Fibroblast of lung (primary cell): ENCODE measurements at regions not wholly inside any gene's neighbourhood (a gene's known extent, or its start where the extent isn't known, plus 50 kb on each side); places are given as distances from the start of the nearest gene placed in this dataset.

Experiments used
- DNase-seq, 2 donors: peaks; one replicate each; pipeline versions ENCODE4 v3.0.0 to v3.0.0-alpha.2; 2010; ENCODE audit warnings: low read depth in 2 of 2
- H2AFZ ChIP-seq: 2 replicates; pipeline ENCODE4 v1.5.1; 2012; ENCODE audit warnings: low read length, control low read depth, inconsistent platforms
- H3K27ac ChIP-seq: 2 replicates; pipeline ENCODE4 v1.5.1; 2011; ENCODE audit warnings: low read length, control low read depth; ENCODE audit not compliant: insufficient read depth
- H3K27me3 ChIP-seq: 2 replicates; pipeline ENCODE4 v1.5.1; 2011; ENCODE audit warnings: mild to moderate bottlenecking, low read length; ENCODE audit not compliant: control insufficient read depth, insufficient read depth
- H3K36me3 ChIP-seq: 2 replicates; pipeline ENCODE4 v1.5.1; 2011; ENCODE audit warnings: low read length; ENCODE audit not compliant: control insufficient read depth, insufficient read depth
- H3K4me1 ChIP-seq: 2 replicates; pipeline ENCODE4 v1.5.1; 2011; ENCODE audit warnings: low read length; ENCODE audit not compliant: control insufficient read depth, insufficient read depth; ENCODE audit errors: extremely low read depth
- H3K4me2 ChIP-seq: 2 replicates; pipeline ENCODE4 v1.5.1; 2011; ENCODE audit warnings: low read length, control low read depth; ENCODE audit not compliant: insufficient read depth; ENCODE audit errors: extremely low read depth
- H3K4me3 ChIP-seq, 4 experiments: fragments of 200-600 bp in 1 of 4; sonication (generic) in 1 of 4; replicated peaks in 1 of 4; 2 replicates each; pipeline ENCODE4 v1.5.1; 2011 to 2016; ENCODE audit warnings: low read length in 4 of 4, low read depth in 3 of 4, mild to moderate bottlenecking in 3 of 4, control low read depth in 2 of 4, inconsistent platforms in 1 of 4, mixed read lengths in 1 of 4; ENCODE audit not compliant: insufficient read depth in 1 of 4; ENCODE audit errors: control extremely low read depth in 1 of 4
- H3K79me2 ChIP-seq: 2 replicates; pipeline ENCODE4 v1.5.1; 2012; ENCODE audit warnings: mild to moderate bottlenecking, low read length, inconsistent platforms; ENCODE audit not compliant: control insufficient read depth, insufficient read depth
- H3K9ac ChIP-seq: 2 replicates; pipeline ENCODE4 v1.5.1; 2011; ENCODE audit warnings: mild to moderate bottlenecking, low read length, control low read depth; ENCODE audit not compliant: insufficient read depth
- H3K9me3 ChIP-seq: 2 replicates; pipeline ENCODE4 v1.5.1; 2012; ENCODE audit warnings: low read depth, low read length; ENCODE audit not compliant: control insufficient read depth, insufficient read depth
- H4K20me1 ChIP-seq: 2 replicates; pipeline ENCODE4 v1.5.1; 2011; ENCODE audit warnings: low read length; ENCODE audit not compliant: control insufficient read depth, insufficient read depth; ENCODE audit errors: extremely low read depth
- EZH2 ChIP-seq: IDR thresholded peaks from 2 replicates; pipeline ENCODE4 v1.5.1; 2012; ENCODE audit warnings: low read length, control low read depth, mild to moderate bottlenecking; ENCODE audit errors: missing control alignments
- TF ChIP-seq, protein P1 (sequence below), 2 donors: IDR thresholded peaks in 1 of 2; conservative IDR thresholded peaks in 1 of 2; 1 replicate in 1 of 2; 2 replicates in 1 of 2; pipeline ENCODE4 v1.5.1; 2011 to 2012; ENCODE audit warnings: low read length in 2 of 2, control low read depth in 1 of 2, inconsistent platforms in 1 of 2, low read depth in 1 of 2, mild to moderate bottlenecking in 1 of 2

- Histone ChIP-seq H3K9me3 (no peaks in the 10 kb centered on the region), H3K9ac (no peak overlapping the region), H3K4me3 (no peak overlapping the region), H3K27ac (no peak overlapping the region), H3K79me2 (no peaks in the 10 kb centered on the region), H3K4me1 (no peaks in the 10 kb centered on the region), H3K27me3 (no peaks in the 10 kb centered on the region), H3K36me3 (no peaks in the 10 kb centered on the region), H2AFZ (no peak overlapping the region), H4K20me1 (no peaks in the 10 kb centered on the region), H3K4me2 (no peak overlapping the region)
- TF ChIP-seq, protein P1, sequence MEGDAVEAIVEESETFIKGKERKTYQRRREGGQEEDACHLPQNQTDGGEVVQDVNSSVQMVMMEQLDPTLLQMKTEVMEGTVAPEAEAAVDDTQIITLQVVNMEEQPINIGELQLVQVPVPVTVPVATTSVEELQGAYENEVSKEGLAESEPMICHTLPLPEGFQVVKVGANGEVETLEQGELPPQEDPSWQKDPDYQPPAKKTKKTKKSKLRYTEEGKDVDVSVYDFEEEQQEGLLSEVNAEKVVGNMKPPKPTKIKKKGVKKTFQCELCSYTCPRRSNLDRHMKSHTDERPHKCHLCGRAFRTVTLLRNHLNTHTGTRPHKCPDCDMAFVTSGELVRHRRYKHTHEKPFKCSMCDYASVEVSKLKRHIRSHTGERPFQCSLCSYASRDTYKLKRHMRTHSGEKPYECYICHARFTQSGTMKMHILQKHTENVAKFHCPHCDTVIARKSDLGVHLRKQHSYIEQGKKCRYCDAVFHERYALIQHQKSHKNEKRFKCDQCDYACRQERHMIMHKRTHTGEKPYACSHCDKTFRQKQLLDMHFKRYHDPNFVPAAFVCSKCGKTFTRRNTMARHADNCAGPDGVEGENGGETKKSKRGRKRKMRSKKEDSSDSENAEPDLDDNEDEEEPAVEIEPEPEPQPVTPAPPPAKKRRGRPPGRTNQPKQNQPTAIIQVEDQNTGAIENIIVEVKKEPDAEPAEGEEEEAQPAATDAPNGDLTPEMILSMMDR (conservative IDR thresholded peaks at IDR 0.05 in 1 of 2, IDR thresholded peaks at IDR 0.05 in 1 of 2; ENCODE audit: low read depth in 1 of 2, low read length in 2 of 2) = no peak
- no peak for TF ChIP-seq EZH2
- DNase-seq = no peak
These were observed 205.3 kb upstream of the SFSWAP start for GRCh38 chr12:131505561-131505960.

- Histone ChIP-seq H3K9ac (no peak overlapping the region), H3K4me1 (no peaks in the 10 kb centered on the region)
- TF ChIP-seq, protein P1 (conservative IDR thresholded peaks at IDR 0.05 in 1 of 2, IDR thresholded peaks at IDR 0.05 in 1 of 2; ENCODE audit: low read depth in 1 of 2, low read length in 2 of 2) = no peak
- TF ChIP-seq EZH2 = no peak
These were observed 204.5 kb upstream of the SFSWAP start for GRCh38 chr12:131506426-131506825.

GRCh38 chr12:131507094-131507493 lies 203.8 kb upstream of the SFSWAP start:
- H3K4me2 ChIP-seq = no peak overlapping the region
- no peak overlapping the region for H2AFZ ChIP-seq
- no peaks in the 10 kb centered on the region for H3K27me3 ChIP-seq
- H3K9me3 ChIP-seq = no peaks in the 10 kb centered on the region
- H3K4me1 ChIP-seq = no peaks in the 10 kb centered on the region
- no peaks in the 10 kb centered on the region for H4K20me1 ChIP-seq
- H3K36me3 ChIP-seq = no peaks in the 10 kb centered on the region
- no peak overlapping the region for H3K9ac ChIP-seq
- H3K79me2 ChIP-seq = no peaks in the 10 kb centered on the region
- no peak overlapping the region for H3K27ac ChIP-seq
- no peak overlapping the region for H3K4me3 ChIP-seq
- no peak for DNase-seq
- TF ChIP-seq EZH2 = no peak
- TF ChIP-seq, protein P1 (conservative IDR thresholded peaks at IDR 0.05 in 1 of 2, IDR thresholded peaks at IDR 0.05 in 1 of 2; ENCODE audit: low read depth in 1 of 2, low read length in 2 of 2) = no peak

More at GRCh38 chr12:131506426-131506825, 204.5 kb upstream of the SFSWAP start:
- DNase-seq = no peak
- Histone ChIP-seq H3K27me3 (no peaks in the 10 kb centered on the region), H3K4me3 (no peak overlapping the region), H3K79me2 (no peaks in the 10 kb centered on the region), H3K4me2 (no peak overlapping the region), H3K27ac (no peak overlapping the region), H2AFZ (no peak overlapping the region), H3K9me3 (no peaks in the 10 kb centered on the region), H3K36me3 (no peaks in the 10 kb centered on the region), H4K20me1 (no peaks in the 10 kb centered on the region)
